Stimulated activated naive CD4-positive, alpha-beta T cell treated with Interleukin-2 at 50 U/mL for 16 hours (primary cell): ENCODE measurements at regions not wholly inside any gene's neighbourhood (a gene's known extent, or its start where the extent isn't known, plus 50 kb on each side); places are given as distances from the start of the nearest gene placed in this dataset.
"Not testable (repeated sequence)": the region's sequence is repeated elsewhere in the genome, so short reads cannot be mapped to it uniquely, and the experiment has no call there.

Source experiments
- DNase-seq: peaks from one replicate; lab custom pipeline; 2025; lab: John Stamatoyannopoulos, UW

GRCh38 chr20:25864963-25865714 lies 168.5 kb upstream of the ZNF337 start:
- not testable (repeated sequence) for DNase-seq

- no peak for DNase-seq
Observed at GRCh38 chr20:25864326-25864962, 167.8 kb upstream of the ZNF337 start.

GRCh38 chr20:25863536-25864325 lies 167.1 kb upstream of the ZNF337 start:
- DNase-seq = no peak

GRCh38 chr20:25862967-25863530 lies 166.4 kb upstream of the ZNF337 start:
- peak; percentile 71 for DNase-seq

GRCh38 chr20:25860531-25861150 lies 164.0 kb upstream of the ZNF337 start:
- no peak for DNase-seq

GRCh38 chr20:25859649-25860530 lies 163.2 kb upstream of the ZNF337 start:
- DNase-seq = peak; percentile 61

GRCh38 chr20:25858495-25859425 lies 162.1 kb upstream of the ZNF337 start:
- no peak for DNase-seq

- not testable (repeated sequence) for DNase-seq
Observed at GRCh38 chr20:25857091-25857788, 160.6 kb upstream of the ZNF337 start.

- no peak for DNase-seq
Observed at GRCh38 chr20:25856256-25856884, 159.7 kb upstream of the ZNF337 start.

GRCh38 chr20:25855451-25856156 lies 159.0 kb upstream of the ZNF337 start:
- not testable (repeated sequence) for DNase-seq

- DNase-seq = not testable (repeated sequence)
Observed at GRCh38 chr20:25854666-25855065, 158.0 kb upstream of the ZNF337 start.

- peak; percentile 66 for DNase-seq
Observed at GRCh38 chr20:25853718-25854388, 157.2 kb upstream of the ZNF337 start.

- DNase-seq = not testable (repeated sequence)
Observed at GRCh38 chr20:25852968-25853717, 156.5 kb upstream of the ZNF337 start.

GRCh38 chr20:25850133-25850532 lies 153.5 kb upstream of the ZNF337 start:
- not testable (repeated sequence) for DNase-seq

- DNase-seq = no peak
Observed at GRCh38 chr20:25848222-25848621, 151.6 kb upstream of the ZNF337 start.

GRCh38 chr20:25844640-25845039 lies 148.0 kb upstream of the ZNF337 start:
- not testable (repeated sequence) for DNase-seq

- DNase-seq = not testable (repeated sequence)
Observed at GRCh38 chr20:25813511-25813910, 116.9 kb upstream of the ZNF337 start.
